ENCODE measurements at regions not wholly inside any gene's neighbourhood (a gene's known extent, or its start where the extent isn't known, plus 50 kb on each side); places are given as distances from the start of the nearest gene placed in this dataset.

DNA sequence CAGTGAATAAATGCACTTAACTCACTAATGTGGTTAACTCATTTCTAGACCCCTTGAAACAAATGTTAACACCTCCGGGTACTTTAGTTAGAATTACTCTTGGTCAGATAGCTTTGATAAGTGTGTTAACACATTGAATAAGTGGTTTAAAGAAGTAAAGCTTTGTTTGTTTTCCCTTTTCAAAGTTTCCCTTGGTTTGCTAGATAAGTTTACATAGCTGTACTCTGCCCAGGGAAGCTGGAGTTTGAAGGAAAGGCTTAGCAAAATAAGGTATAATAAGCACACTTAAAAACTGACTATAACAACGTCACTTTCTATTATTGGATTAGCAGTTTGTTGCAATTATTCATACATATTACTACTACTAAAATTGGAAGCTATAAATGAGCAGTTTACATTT is 1233.9 kb upstream of the ADGRL2 start:
- DNase-seq (no peak), ATAC-seq (no peak)
- WGBS, 2 donors: 9 to 13% methylated on average over 2 of the region's 2 CpGs
- no peaks in the 10 kb centered on the region for H3K27me3 ChIP-seq
- H3K4me3 ChIP-seq: no peak overlapping the region
- intact Hi-C loops (cut with DNase I): no loop called here
- no peaks in the 10 kb centered on the region for H3K4me1 ChIP-seq
- no peaks in the 10 kb centered on the region for H3K36me3 ChIP-seq
- TF ChIP-seq, protein P1, sequence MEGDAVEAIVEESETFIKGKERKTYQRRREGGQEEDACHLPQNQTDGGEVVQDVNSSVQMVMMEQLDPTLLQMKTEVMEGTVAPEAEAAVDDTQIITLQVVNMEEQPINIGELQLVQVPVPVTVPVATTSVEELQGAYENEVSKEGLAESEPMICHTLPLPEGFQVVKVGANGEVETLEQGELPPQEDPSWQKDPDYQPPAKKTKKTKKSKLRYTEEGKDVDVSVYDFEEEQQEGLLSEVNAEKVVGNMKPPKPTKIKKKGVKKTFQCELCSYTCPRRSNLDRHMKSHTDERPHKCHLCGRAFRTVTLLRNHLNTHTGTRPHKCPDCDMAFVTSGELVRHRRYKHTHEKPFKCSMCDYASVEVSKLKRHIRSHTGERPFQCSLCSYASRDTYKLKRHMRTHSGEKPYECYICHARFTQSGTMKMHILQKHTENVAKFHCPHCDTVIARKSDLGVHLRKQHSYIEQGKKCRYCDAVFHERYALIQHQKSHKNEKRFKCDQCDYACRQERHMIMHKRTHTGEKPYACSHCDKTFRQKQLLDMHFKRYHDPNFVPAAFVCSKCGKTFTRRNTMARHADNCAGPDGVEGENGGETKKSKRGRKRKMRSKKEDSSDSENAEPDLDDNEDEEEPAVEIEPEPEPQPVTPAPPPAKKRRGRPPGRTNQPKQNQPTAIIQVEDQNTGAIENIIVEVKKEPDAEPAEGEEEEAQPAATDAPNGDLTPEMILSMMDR (IDR thresholded peaks at IDR 0.05): no peak
- no peak overlapping the region for H3K27ac ChIP-seq
- H3K9me3 ChIP-seq: no peaks in the 10 kb centered on the region

DNA sequence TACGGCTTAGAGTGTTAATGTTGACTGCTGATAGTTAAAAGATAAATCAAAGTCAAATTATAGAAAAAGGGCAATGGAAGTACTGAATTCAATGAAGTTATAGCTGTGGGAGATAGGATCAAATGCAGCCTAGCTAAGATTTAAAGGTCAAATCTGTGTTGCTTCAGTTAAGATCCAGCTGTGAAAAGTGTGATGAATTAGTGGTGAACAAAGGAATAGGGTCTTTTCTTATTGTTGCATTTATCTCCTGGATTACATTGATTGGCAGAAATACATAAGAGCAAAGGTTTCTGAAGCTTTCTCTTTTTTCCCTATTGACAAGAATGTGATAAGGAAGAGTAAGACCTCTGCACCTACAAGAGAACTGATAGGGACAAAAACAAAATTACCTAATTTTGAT is 1234.6 kb upstream of the ADGRL2 start:
- Histone ChIP-seq H3K27me3 (no peaks in the 10 kb centered on the region), H3K4me3 (no peak overlapping the region), H3K36me3 (no peaks in the 10 kb centered on the region), H3K4me1 (no peaks in the 10 kb centered on the region), H3K9me3 (no peaks in the 10 kb centered on the region), H3K27ac (no peak overlapping the region)
- 73 to 85% methylated on average over 1 of the region's 1 CpG for WGBS, 2 donors
- no peak for ATAC-seq
- TF ChIP-seq, protein P1 (IDR thresholded peaks at IDR 0.05): no peak
- no peak for DNase-seq
- intact Hi-C loops (cut with DNase I): no loop called here

DNA sequence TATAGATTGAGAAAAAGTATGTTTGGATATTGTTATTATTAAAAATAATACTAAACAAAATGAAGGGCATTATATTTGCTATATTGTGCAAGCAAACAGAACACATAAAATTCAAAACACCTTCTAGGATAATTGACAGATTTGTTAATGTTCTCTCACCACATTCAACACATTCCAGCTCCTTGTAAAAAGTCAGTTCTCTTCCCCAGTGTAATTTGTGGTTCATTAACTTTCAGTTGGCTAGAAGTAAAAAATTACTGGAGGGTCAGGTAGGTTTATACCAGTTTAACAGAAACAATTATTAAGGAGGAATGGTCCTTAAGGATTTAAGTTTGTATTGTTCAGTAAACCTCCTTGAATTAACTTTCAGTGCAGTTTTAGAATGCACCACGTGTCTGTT is 1235.3 kb upstream of the ADGRL2 start:
- intact Hi-C loops (cut with DNase I): no loop called here
- no peaks in the 10 kb centered on the region for H3K4me1 ChIP-seq
- TF ChIP-seq, protein P1 (IDR thresholded peaks at IDR 0.05): no peak
- H3K4me3 ChIP-seq: no peak overlapping the region
- ATAC-seq (no peak), DNase-seq (no peak)
- H3K9me3 ChIP-seq: no peaks in the 10 kb centered on the region
- H3K36me3 ChIP-seq: no peaks in the 10 kb centered on the region
- H3K27me3 ChIP-seq: no peaks in the 10 kb centered on the region
- 59 to 67% methylated on average over 1 of the region's 1 CpG for WGBS, 2 donors
- no peak overlapping the region for H3K27ac ChIP-seq

DNA sequence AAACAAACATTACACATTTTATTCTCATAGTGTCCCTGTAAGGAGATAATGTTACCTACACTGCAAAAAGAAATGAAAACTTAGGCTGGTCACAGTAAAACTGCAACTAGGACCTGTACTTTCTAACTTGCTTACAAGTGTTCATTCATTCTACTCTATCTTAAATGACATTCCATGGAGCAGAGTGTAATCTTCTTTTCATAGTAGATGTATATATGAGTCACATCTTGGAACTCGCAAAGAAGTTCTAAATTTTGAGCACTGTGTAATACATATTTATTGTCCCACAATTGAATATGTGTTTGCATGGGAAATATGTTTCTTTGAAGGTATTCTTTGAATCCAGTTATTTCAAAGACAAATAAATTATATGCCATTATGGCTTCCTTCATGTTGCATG is 1258.5 kb upstream of the ADGRL2 start:
- Histone ChIP-seq H3K27ac (no peak overlapping the region), H3K4me1 (no peaks in the 10 kb centered on the region), H3K9me3 (peaks cover 0 to 6% (median 0%) of the 10 kb centered on the region in 11 donors), H3K4me3 (no peak overlapping the region), H3K36me3 (no peaks in the 10 kb centered on the region), H3K27me3 (no peaks in the 10 kb centered on the region)
- intact Hi-C loops (cut with DNase I): no loop called here
- TF ChIP-seq, protein P1 (IDR thresholded peaks at IDR 0.05): no peak
- ATAC-seq (no peak), DNase-seq (no peak)
- 31 to 34% methylated on average over 1 of the region's 1 CpG for WGBS, 2 donors

DNA sequence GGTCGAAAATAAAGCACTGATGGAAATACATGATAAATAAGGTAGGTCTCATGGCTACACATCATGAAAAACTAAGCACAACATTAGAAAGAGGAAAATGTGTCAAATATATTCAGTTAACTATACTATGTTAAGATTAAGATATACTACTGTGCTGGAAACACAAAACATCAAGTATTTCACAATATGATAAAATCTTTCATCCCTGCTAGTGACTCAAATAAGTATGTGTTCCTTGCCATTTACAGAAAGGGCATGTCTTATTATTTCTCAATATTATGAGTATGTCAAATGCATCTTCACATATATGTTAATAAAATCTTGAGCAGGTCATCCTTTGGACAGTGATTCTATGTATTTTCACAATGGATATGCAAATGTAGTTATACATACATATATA is 1260.1 kb upstream of the ADGRL2 start:
- no peak for ATAC-seq
- no peaks in the 10 kb centered on the region for H3K36me3 ChIP-seq
- H3K9me3 ChIP-seq: peaks cover 0 to 6% (median 0%) of the 10 kb centered on the region in 11 donors
- H3K4me1 ChIP-seq: no peaks in the 10 kb centered on the region
- H3K27ac ChIP-seq: no peak overlapping the region
- intact Hi-C loops (cut with DNase I): no loop called here
- TF ChIP-seq, protein P1 (IDR thresholded peaks at IDR 0.05): no peak
- no peak for DNase-seq
- H3K27me3 ChIP-seq: no peaks in the 10 kb centered on the region
- no peak overlapping the region for H3K4me3 ChIP-seq
- WGBS, 2 donors: 76 to 85% methylated on average over 1 of the region's 1 CpG
